ENCODE measurements at regions not wholly inside any gene's neighbourhood (a gene's known extent, or its start where the extent isn't known, plus 50 kb on each side); places are given as distances from the start of the nearest gene placed in this dataset.

DNA sequence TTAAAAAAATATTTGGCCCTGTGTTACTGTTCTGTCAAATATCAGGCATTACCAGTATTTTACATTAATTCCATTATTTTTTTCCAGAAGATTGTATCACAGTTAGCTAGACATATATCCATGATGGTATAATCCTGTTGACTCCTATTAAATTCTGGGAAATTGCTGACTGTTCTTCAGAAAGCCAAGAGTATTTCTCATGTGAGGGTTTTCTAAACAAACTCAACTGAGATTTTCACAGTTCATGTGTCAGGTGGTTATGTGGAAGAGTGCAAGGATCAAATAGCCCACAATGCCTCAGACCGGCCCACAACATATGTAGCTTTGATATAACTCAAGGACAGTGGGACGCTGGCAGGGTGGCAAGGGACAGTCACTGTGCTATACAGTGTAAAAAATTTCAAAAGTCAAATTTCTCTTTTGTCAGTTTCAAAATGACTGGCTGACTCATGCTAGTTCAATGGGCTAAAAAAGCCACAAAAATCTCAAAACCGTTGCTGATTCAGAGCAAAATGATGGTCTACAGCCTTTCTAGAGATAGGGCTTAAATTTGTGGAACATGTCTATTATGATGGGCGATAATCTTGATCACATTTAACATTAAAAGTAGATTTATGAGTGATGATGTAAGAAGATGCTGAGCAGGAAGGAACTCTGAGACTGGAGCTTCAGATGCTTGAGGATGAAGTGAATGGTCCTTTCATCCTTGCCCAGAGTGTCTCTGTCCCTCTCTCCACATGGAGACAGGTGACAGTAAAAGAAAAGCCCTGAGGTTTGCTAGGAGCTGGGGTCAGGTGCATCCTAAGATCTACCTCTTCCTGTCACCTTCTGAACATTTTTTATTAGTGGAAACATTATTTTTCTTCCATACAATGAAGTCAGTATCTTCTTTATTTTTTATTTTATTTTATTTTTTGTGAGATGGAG, 175.8 kb upstream of the PIEZO2 start:
- TF ChIP-seq, protein P1, sequence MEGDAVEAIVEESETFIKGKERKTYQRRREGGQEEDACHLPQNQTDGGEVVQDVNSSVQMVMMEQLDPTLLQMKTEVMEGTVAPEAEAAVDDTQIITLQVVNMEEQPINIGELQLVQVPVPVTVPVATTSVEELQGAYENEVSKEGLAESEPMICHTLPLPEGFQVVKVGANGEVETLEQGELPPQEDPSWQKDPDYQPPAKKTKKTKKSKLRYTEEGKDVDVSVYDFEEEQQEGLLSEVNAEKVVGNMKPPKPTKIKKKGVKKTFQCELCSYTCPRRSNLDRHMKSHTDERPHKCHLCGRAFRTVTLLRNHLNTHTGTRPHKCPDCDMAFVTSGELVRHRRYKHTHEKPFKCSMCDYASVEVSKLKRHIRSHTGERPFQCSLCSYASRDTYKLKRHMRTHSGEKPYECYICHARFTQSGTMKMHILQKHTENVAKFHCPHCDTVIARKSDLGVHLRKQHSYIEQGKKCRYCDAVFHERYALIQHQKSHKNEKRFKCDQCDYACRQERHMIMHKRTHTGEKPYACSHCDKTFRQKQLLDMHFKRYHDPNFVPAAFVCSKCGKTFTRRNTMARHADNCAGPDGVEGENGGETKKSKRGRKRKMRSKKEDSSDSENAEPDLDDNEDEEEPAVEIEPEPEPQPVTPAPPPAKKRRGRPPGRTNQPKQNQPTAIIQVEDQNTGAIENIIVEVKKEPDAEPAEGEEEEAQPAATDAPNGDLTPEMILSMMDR (IDR thresholded peaks at IDR 0.05), result no peak
- TF ChIP-seq POLR2A (IDR thresholded peaks at IDR 0.05), result no peak

Data from thyroid gland (tissue), 4 donors.